VCaP (cell line): ENCODE measurements at regions not wholly inside any gene's neighbourhood (a gene's known extent, or its start where the extent isn't known, plus 50 kb on each side); places are given as distances from the start of the nearest gene placed in this dataset.

ENCODE experiments used
- H3K27ac ChIP-seq: fragments of 450-650 bp; 2 replicates; pipeline ENCODE4 v1.5.1; 2017
- CTCF ChIP-seq: fragments of 450-650 bp; conservative IDR thresholded peaks from 2 replicates; pipeline ENCODE4 v1.5.1; 2017; ENCODE audit warnings: mild to moderate bottlenecking, moderate library complexity

DNA sequence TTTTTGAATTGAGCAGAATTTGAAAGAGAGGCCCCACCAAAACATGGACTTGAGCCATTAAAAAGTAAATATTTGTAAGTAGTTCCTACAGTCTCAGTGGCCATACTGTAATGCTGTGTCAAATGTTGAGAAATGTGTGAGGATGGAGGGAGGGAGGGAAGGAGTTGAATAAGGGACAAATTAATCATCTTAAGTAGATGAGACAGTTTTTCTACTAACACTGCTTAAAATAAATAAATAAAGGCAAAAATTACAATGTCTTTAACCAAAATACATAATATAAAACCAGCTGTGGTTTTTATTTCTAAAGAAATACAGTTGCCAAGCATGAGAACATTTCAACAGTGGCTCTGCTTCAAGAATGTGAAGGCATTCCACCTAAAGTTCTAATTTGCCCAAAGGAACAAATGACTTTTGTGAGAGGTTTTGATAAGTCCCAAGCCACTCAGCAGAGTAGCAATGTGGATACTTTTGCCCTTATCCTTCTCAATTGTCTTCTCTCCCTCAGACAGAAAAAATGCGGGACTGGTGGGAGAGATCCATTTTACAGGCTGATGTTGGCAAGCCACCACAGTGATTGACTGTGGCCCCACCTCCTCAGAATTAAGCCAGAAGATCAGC is 427.0 kb upstream of the RARB start:
- H3K27ac ChIP-seq: no peak overlapping the region
- TF ChIP-seq CTCF: no peak

DNA sequence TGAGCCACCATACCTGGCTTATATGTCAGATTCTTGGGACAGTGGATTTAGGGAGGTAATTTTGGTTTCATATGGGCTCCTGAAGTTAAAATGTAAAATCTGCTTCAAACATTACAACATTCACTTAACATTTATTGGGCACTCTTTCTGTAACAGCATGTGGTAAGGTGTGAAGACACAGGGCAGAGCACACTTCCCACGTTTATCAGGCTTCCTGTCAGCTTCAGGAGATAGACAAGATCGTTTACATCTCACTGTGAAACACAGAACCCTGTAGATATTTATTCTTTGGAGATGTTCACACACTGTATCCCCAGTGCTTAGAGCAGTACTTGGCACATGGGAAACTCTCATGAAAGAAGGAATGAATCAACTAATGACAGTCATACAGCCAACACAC is 426.0 kb upstream of the RARB start:
- no peak overlapping the region for H3K27ac ChIP-seq
- no peak for TF ChIP-seq CTCF

- H3K27ac ChIP-seq: no peak overlapping the region
- no peak for TF ChIP-seq CTCF
Measured at GRCh38 chr3:25007974-25008658, 419.9 kb upstream of the RARB start.

- no peak for TF ChIP-seq CTCF
- H3K27ac ChIP-seq: no peak overlapping the region
Measured at GRCh38 chr3:25009665-25010064, 418.4 kb upstream of the RARB start.

- TF ChIP-seq CTCF: no peak
- no peak overlapping the region for H3K27ac ChIP-seq
Measured at GRCh38 chr3:25015599-25015998, 412.5 kb upstream of the RARB start.

GRCh38 chr3:25018909-25019308 is 409.2 kb upstream of the RARB start:
- TF ChIP-seq CTCF: no peak
- no peak overlapping the region for H3K27ac ChIP-seq

GRCh38 chr3:25019506-25019905 is 408.6 kb upstream of the RARB start:
- no peak overlapping the region for H3K27ac ChIP-seq
- TF ChIP-seq CTCF: no peak
